Posterior vena cava (tissue), 2 donors: ENCODE measurements at regions not wholly inside any gene's neighbourhood (a gene's known extent, or its start where the extent isn't known, plus 50 kb on each side); places are given as distances from the start of the nearest gene placed in this dataset.
"Not testable (repeated sequence)": the region's sequence is repeated elsewhere in the genome, so short reads cannot be mapped to it uniquely, and the experiment has no call there.

Experiments
- DNase-seq: peaks from one replicate; pipeline ENCODE4 v3.0.0-alpha.2; 2020; ENCODE audit warnings: low spot score
- intact Hi-C, 2 donors: fragments of 100-400 bp; cut with DNase I; formaldehyde crosslinking; loops; one replicate each; pipeline versions ENCODE4 v1.14.1 to v1.14.2; 2022 to 2023
- donor health status: DM: yes; HTN: yes; CAD: no.
- donor health status: DM: yes; HTN: yes; CAD: no.

GRCh38 chr2:236365258-236366048 is 101.2 kb upstream of the ASB18 start:
- intact Hi-C loops = no loop called here
- DNase-seq = no peak

- DNase-seq = no peak
- intact Hi-C loops = no loop called here
Measured at GRCh38 chr2:236366049-236366387, 101.8 kb upstream of the ASB18 start.

- intact Hi-C loops = no loop called here
- no peak for DNase-seq
Measured at GRCh38 chr2:236366397-236366796, 102.2 kb upstream of the ASB18 start.

- intact Hi-C loops = no loop called here
Measured at GRCh38 chr2:236367506-236368289, 103.5 kb upstream of the ASB18 start.

GRCh38 chr2:236369661-236370062 is 105.5 kb upstream of the ASB18 start:
- intact Hi-C loops = no loop called here
- DNase-seq = no peak

More at GRCh38 chr2:236367506-236368289, 103.5 kb upstream of the ASB18 start:
- DNase-seq = no peak

GRCh38 chr2:236370847-236371409 is 106.7 kb upstream of the ASB18 start:
- intact Hi-C loops = no loop called here
- DNase-seq = no peak

- intact Hi-C loops = no loop called here
Measured at GRCh38 chr2:236375973-236376476, 111.8 kb upstream of the ASB18 start.

GRCh38 chr2:236376566-236377244 is 112.5 kb upstream of the ASB18 start:
- intact Hi-C loops = no loop called here
- no peak for DNase-seq

More at GRCh38 chr2:236375973-236376476, 111.8 kb upstream of the ASB18 start:
- no peak for DNase-seq

GRCh38 chr2:236380051-236380612 is 115.9 kb upstream of the ASB18 start:
- DNase-seq = no peak
- intact Hi-C loops = no loop called here

- DNase-seq, intact Hi-C loops: not testable (repeated sequence)
Measured at GRCh38 chr2:236381253-236381652, 117.0 kb upstream of the ASB18 start.

GRCh38 chr2:236389284-236390216 is 125.3 kb upstream of the ASB18 start:
- intact Hi-C loops = not testable (repeated sequence)

GRCh38 chr2:236393101-236393500 is 128.9 kb upstream of the ASB18 start:
- intact Hi-C loops = no loop called here
- no peak for DNase-seq

More at GRCh38 chr2:236389284-236390216, 125.3 kb upstream of the ASB18 start:
- DNase-seq = not testable (repeated sequence)

- intact Hi-C loops = no loop called here
- DNase-seq = no peak
Measured at GRCh38 chr2:236393581-236393980, 129.4 kb upstream of the ASB18 start.

GRCh38 chr2:236394571-236394970 is 130.4 kb upstream of the ASB18 start:
- DNase-seq = no peak
- intact Hi-C loops = no loop called here

- no peak for DNase-seq
- intact Hi-C loops = no loop called here
Measured at GRCh38 chr2:236395067-236395466, 130.9 kb upstream of the ASB18 start.

- DNase-seq = no peak
- intact Hi-C loops = no loop called here
Measured at GRCh38 chr2:236396818-236397350, 132.7 kb upstream of the ASB18 start.

- no peak for DNase-seq
- intact Hi-C loops = no loop called here
Measured at GRCh38 chr2:236397681-236398080, 133.5 kb upstream of the ASB18 start.

- intact Hi-C loops = no loop called here
- no peak for DNase-seq
Measured at GRCh38 chr2:236399409-236399808, 135.2 kb upstream of the ASB18 start.
